Psoas muscle (tissue), 7 donors: ENCODE measurements at regions not wholly inside any gene's neighbourhood (a gene's known extent, or its start where the extent isn't known, plus 50 kb on each side); places are given as distances from the start of the nearest gene placed in this dataset.

Source experiments
- ATAC-seq, 4 donors: fragments of 200-7000 bp; cut with Tn5 transposase; one replicate each; pipeline ENCODE4 v1.9.1; 2020; ENCODE audit warnings: moderate library complexity in 3 of 4, mild to moderate bottlenecking in 2 of 4
- DNase-seq, 2 donors: peaks; one replicate each; pipeline ENCODE4 v3.0.0-alpha.2; 2020
- H3K27ac ChIP-seq: fragments of 200-600 bp; one replicate; pipeline ENCODE4 v1.8.0; 2022
- H3K27me3 ChIP-seq, 3 donors: fragments of 200-600 bp in 1 of 3; one replicate each; pipeline versions ENCODE4 v1.6.1 to v1.8.0; 2013 to 2022; ENCODE audit warnings: low read length in 2 of 3, mild to moderate bottlenecking in 2 of 3, moderate library complexity in 1 of 3; ENCODE audit not compliant: insufficient read depth in 3 of 3
- H3K36me3 ChIP-seq, 2 donors: fragments of 200-600 bp in 1 of 2; one replicate each; pipeline versions ENCODE4 v1.6.1 to v1.8.0; 2013 to 2022; ENCODE audit warnings: low read depth in 1 of 2, mild to moderate bottlenecking in 1 of 2, moderate library complexity in 1 of 2; ENCODE audit not compliant: insufficient read depth in 1 of 2
- H3K4me1 ChIP-seq: fragments of 200-600 bp; one replicate; pipeline ENCODE4 v1.8.0; 2022
- H3K4me3 ChIP-seq: fragments of 200-600 bp; one replicate; pipeline ENCODE4 v1.8.0; 2022; ENCODE audit warnings: mild to moderate bottlenecking
- H3K9me3 ChIP-seq: fragments of 200-600 bp; one replicate; pipeline ENCODE4 v1.8.0; 2022
- WGBS, 3 donors: extraction: QIAGEN DNeasy Blood & Tissue Kit; methylation state at CpG; one replicate each; pipeline versions ENCODE4 v1.1.6 to v1.1.7; 2013; 5-methylcytosine and 5-hydroxymethylcytosine counted together
- intact Hi-C, 2 donors: fragments of 100-400 bp; cut with DNase I; formaldehyde crosslinking; loops; one replicate each; pipeline versions ENCODE4 v1.11.0 to v1.14.2; 2022
- TF ChIP-seq, protein P1 (sequence below): fragments of 200-600 bp; IDR thresholded peaks from one replicate; pipeline ENCODE4 v1.8.0; 2022; ENCODE audit warnings: antibody characterized with exemption
- donor health status: healthy with polysubstance abuse.
- donor health status: DM: no; HTN: no; CAD: no; lungs with moderate emphysema.
- donor health status: Bipolar disorder and iron deficiency.
- donor health status: healthy.
- donor health status: DM: yes; HTN: yes; CAD: no.
- donor health status: DM: no; HTN: no; CAD: no.
- donor health status: DM: yes; HTN: yes; CAD: no.

DNA sequence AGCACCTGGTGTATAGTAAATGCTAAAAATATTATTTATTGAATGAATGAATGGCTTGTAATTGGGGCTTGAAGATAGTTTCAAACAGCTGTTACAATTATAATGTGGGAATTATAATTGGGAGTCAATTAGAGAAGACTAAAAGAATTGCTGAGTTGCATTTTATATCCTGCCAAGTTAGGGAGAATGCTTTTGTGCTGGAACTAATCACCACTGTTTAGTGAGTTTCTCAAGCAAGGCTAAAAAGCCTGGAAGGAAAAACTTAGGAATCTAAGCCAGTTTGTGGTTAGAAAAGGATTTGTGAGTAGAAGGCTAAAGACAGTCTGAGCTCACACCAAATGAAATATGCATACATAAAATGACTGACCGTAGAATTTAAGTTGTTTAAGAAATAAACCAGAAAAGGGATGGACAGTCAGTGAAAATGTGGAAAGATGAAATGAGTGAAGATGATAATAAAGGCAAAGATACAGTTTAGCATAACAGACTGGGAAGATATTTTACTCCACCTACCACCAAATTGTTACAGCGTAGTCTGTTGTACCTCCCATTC lies 647.7 kb upstream of the FSHR start:
- ATAC-seq, result no peak
- WGBS, 3 donors, result 67 to 85% (median 67%) methylated on average over 2 of the region's 2 CpGs
- no peak for DNase-seq

DNA sequence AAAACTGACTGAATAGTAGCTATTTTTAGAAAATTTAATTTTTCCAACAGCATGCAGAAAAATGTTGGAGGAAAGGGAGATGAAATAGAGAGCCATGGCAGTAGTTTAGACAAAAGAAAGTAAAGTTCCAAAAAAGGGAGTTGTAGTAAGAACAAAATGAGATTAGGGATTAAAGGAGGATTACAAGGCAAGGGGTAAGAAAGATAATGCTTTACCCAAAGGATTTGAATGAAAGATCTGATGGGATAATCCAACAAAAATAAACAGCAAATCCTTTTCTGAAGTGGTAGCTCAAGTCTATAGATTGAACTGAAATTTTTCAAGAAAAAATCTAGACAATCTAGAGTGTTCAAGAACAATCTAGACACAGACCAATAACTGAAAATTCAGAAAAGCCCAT lies 644.3 kb upstream of the FSHR start:
- no peak overlapping the region for H3K4me3 ChIP-seq
- DNase-seq (no peak), ATAC-seq (no peak)
- no peak overlapping the region for H3K27ac ChIP-seq
- no peaks in the 10 kb centered on the region for H3K4me1 ChIP-seq
- TF ChIP-seq, protein P1, sequence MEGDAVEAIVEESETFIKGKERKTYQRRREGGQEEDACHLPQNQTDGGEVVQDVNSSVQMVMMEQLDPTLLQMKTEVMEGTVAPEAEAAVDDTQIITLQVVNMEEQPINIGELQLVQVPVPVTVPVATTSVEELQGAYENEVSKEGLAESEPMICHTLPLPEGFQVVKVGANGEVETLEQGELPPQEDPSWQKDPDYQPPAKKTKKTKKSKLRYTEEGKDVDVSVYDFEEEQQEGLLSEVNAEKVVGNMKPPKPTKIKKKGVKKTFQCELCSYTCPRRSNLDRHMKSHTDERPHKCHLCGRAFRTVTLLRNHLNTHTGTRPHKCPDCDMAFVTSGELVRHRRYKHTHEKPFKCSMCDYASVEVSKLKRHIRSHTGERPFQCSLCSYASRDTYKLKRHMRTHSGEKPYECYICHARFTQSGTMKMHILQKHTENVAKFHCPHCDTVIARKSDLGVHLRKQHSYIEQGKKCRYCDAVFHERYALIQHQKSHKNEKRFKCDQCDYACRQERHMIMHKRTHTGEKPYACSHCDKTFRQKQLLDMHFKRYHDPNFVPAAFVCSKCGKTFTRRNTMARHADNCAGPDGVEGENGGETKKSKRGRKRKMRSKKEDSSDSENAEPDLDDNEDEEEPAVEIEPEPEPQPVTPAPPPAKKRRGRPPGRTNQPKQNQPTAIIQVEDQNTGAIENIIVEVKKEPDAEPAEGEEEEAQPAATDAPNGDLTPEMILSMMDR, result no peak
- no peaks in the 10 kb centered on the region for H3K27me3 ChIP-seq
- H3K36me3 ChIP-seq, result no peaks in the 10 kb centered on the region
- intact Hi-C loops, result no loop called here
- H3K9me3 ChIP-seq, result no peaks in the 10 kb centered on the region

More for the DNA sequence above, 647.7 kb upstream of the FSHR start:
- Histone ChIP-seq H3K27me3 (no peaks in the 10 kb centered on the region), H3K36me3 (no peaks in the 10 kb centered on the region), H3K4me1 (no peaks in the 10 kb centered on the region), H3K4me3 (no peak overlapping the region), H3K27ac (no peak overlapping the region), H3K9me3 (no peaks in the 10 kb centered on the region)
- TF ChIP-seq, protein P1, result no peak
- intact Hi-C loops, result no loop called here

DNA sequence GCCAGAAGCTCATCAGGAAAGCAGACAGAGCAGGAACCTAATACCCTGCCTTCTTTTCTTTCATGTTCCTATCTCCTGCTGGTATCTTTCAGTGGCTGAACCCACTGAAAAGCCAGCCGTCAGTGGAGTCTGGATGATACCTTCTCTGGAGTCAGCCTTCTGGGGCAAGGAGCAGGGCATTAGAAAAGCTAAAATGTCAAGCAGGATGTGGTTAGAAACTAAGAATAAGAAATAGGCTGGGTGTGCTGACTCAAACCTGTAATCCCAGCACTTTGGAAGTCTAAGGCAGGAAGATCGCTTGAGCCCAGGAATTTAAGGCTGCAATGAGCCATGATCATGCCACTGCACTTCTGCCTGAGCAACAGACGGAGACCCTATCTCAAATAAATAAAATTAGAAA lies 642.0 kb upstream of the FSHR start:
- H3K36me3 ChIP-seq, result no peaks in the 10 kb centered on the region
- no peaks in the 10 kb centered on the region for H3K9me3 ChIP-seq
- intact Hi-C loops, result no loop called here
- WGBS, 3 donors, result 76 to 83% (median 82%) methylated on average over 3 of the region's 3 CpGs
- no peaks in the 10 kb centered on the region for H3K4me1 ChIP-seq
- H3K4me3 ChIP-seq, result no peak overlapping the region
- ATAC-seq, result no peak
- H3K27ac ChIP-seq, result no peak overlapping the region
- H3K27me3 ChIP-seq, result no peaks in the 10 kb centered on the region
- TF ChIP-seq, protein P1, result no peak
- DNase-seq, result no peak

DNA sequence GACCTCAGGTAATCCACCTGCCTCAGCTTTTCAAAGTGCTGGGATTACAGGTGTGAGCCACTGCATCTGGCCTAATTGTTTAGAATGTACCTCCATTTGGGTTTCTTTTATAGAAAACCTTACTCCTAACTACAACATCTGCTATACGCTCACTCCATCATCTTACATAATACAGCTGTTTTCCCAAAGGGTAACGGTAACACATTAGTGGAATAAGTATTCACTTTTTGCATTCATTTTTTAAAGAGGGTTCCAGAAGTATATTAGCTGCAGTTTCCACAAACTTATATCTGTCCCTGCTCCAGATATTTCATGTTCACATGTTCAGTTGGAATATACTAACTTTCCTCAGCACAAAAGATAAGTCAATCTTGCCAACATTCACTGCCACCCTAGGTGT lies 640.1 kb upstream of the FSHR start:
- WGBS, 3 donors, result 65 to 74% (median 68%) methylated on average over 2 of the region's 2 CpGs
- Histone ChIP-seq H3K4me1 (no peaks in the 10 kb centered on the region), H3K27me3 (no peaks in the 10 kb centered on the region), H3K36me3 (no peaks in the 10 kb centered on the region), H3K9me3 (no peaks in the 10 kb centered on the region), H3K4me3 (no peak overlapping the region), H3K27ac (no peak overlapping the region)
- ATAC-seq (no peak), DNase-seq (no peak)
- TF ChIP-seq, protein P1, result no peak
- intact Hi-C loops, result no loop called here

DNA sequence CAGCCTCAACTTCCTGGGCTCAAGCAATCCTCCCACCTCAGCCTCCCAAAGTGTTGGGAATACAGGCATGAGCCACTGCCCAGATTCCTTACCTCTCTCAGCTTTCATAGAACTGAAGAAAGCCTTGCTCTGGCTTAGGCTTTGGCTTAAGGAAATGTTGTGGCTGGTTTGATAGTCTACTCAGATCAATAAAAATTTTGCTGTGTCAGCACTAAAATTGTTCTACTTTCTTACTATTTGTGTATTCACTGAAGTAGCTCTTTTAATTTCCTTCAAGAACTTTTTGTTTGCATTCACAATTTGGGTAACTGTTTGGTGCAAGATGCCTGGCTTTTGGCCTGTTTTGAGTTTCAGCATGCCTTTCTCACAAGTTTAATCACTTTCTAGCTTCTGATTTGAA lies 634.0 kb upstream of the FSHR start:
- ATAC-seq, result no peak
- no peak for DNase-seq
- TF ChIP-seq, protein P1, result no peak
- H3K36me3 ChIP-seq, result no peaks in the 10 kb centered on the region
- no peak overlapping the region for H3K4me3 ChIP-seq
- H3K27me3 ChIP-seq, result no peaks in the 10 kb centered on the region
- H3K4me1 ChIP-seq, result no peaks in the 10 kb centered on the region
- H3K9me3 ChIP-seq, result no peaks in the 10 kb centered on the region
- H3K27ac ChIP-seq, result no peak overlapping the region
- intact Hi-C loops, result no loop called here
